GM12865 (cell line): ENCODE measurements at regions not wholly inside any gene's neighbourhood (a gene's known extent, or its start where the extent isn't known, plus 50 kb on each side); places are given as distances from the start of the nearest gene placed in this dataset.

Experiments used
- DNase-seq: peaks from one replicate; pipeline ENCODE4 v3.0.0; 2010; ENCODE audit warnings: low read depth
- H3K4me3 ChIP-seq: 2 replicates; pipeline ENCODE4 v1.5.1; 2011; ENCODE audit warnings: mild to moderate bottlenecking, low read depth, low read length, control low read depth
- CTCF ChIP-seq: IDR thresholded peaks from 2 replicates; pipeline ENCODE4 v1.5.1; 2011; ENCODE audit warnings: low read length, control low read depth, low read depth, inconsistent platforms; ENCODE audit not compliant: insufficient read depth; ENCODE audit errors: missing control alignments

GRCh38 chr15:75143738-75144334, 57.8 kb upstream of the C15orf39 start:
- no peak overlapping the region for H3K4me3 ChIP-seq
- TF ChIP-seq CTCF: no peak
- no peak for DNase-seq

- no peak overlapping the region for H3K4me3 ChIP-seq
- no peak for DNase-seq
- no peak for TF ChIP-seq CTCF
Measured at GRCh38 chr15:75145027-75145841, 56.4 kb upstream of the C15orf39 start.

GRCh38 chr15:75148280-75148679, 53.4 kb upstream of the C15orf39 start:
- DNase-seq: no peak
- H3K4me3 ChIP-seq: no peak overlapping the region
- TF ChIP-seq CTCF: no peak

GRCh38 chr15:75149867-75150709, 51.6 kb upstream of the C15orf39 start:
- no peak for DNase-seq
- TF ChIP-seq CTCF: no peak

GRCh38 chr15:75151214-75152128, 50.2 kb upstream of the C15orf39 start:
- DNase-seq: no peak
- TF ChIP-seq CTCF: no peak
- H3K4me3 ChIP-seq: no peak overlapping the region

More at GRCh38 chr15:75149867-75150709, 51.6 kb upstream of the C15orf39 start:
- H3K4me3 ChIP-seq: no peak overlapping the region
